ENCODE measurements at regions not wholly inside any gene's neighbourhood (a gene's known extent, or its start where the extent isn't known, plus 50 kb on each side); places are given as distances from the start of the nearest gene placed in this dataset.

GRCh38 chr2:494853-495252 lies 182.4 kb downstream of the TMEM18 start:
- H2BK5ac ChIP-seq (ENCODE audit: low read length) = no peak overlapping the region
- H3K79me1 ChIP-seq (ENCODE audit: low read depth, low read length) = no peaks in the 10 kb centered on the region
- no peak overlapping the region for H3K4me3 ChIP-seq (ENCODE audit: low read length in 2 of 2)
- no peaks in the 10 kb centered on the region for H3K36me3 ChIP-seq (replicated peaks in 1 of 2; ENCODE audit: control insufficient read depth in 2 of 2, insufficient read depth in 2 of 2, low read length in 2 of 2)
- H2AFZ ChIP-seq (ENCODE audit: low read length) = no peak overlapping the region
- no peak overlapping the region for H3K4me2 ChIP-seq (ENCODE audit: insufficient read depth, low read length, poor library complexity, severe bottlenecking)
- peaks cover 0 to 1% of the 10 kb centered on the region in 2 donors for H3K9me3 ChIP-seq (replicated peaks in 1 of 2; ENCODE audit: control insufficient read depth in 2 of 2, insufficient read depth in 1 of 2, low read depth in 1 of 2, low read length in 2 of 2)
- peaks cover 1 to 5% of the 10 kb centered on the region in 2 donors for H3K4me1 ChIP-seq (ENCODE audit: control insufficient read depth in 2 of 2, insufficient read depth in 1 of 2, low read depth in 1 of 2, low read length in 2 of 2)
- no peak overlapping the region for H2BK120ac ChIP-seq (ENCODE audit: low read depth, low read length)
- H4K91ac ChIP-seq (ENCODE audit: low read depth, low read length, poor library complexity) = no peak overlapping the region
- no peak overlapping the region for H4K8ac ChIP-seq (ENCODE audit: low read depth, low read length)
- H2BK12ac ChIP-seq (ENCODE audit: low read length) = no peak overlapping the region
- no peak overlapping the region for H3K18ac ChIP-seq (ENCODE audit: low read length)
- H2AK5ac ChIP-seq (ENCODE audit: low read depth, low read length) = no peak overlapping the region
- no CpG with 5 or more reads among the region's 13 CpGs for WGBS, 2 donors (ENCODE audit: extremely low coverage in 2 of 2, insufficient read length in 2 of 2, insufficient replicate concordance in 1 of 2)
- H3K27me3 ChIP-seq (ENCODE audit: control insufficient read depth in 3 of 3, insufficient read depth in 3 of 3, low read depth in 1 of 3, low read length in 3 of 3) = peaks cover 0 to 2% (median 0%) of the 10 kb centered on the region in 3 experiments
- no peak overlapping the region for H3K23ac ChIP-seq (ENCODE audit: low read depth, low read length, poor library complexity)
- no peak overlapping the region for H3K9ac ChIP-seq (ENCODE audit: low read depth, low read length, poor library complexity)
- H2BK15ac ChIP-seq (ENCODE audit: low read length) = no peak overlapping the region
- no peak overlapping the region for H3K4ac ChIP-seq (ENCODE audit: low read length)
- no peak for DNase-seq (ENCODE audit: low spot score)
- H3K14ac ChIP-seq (ENCODE audit: low read length) = no peak overlapping the region
- no peak overlapping the region for H3K27ac ChIP-seq (replicated peaks; ENCODE audit: low read length)

GRCh38 chr2:493228-493627 lies 184.0 kb downstream of the TMEM18 start:
- H3K9me3 ChIP-seq (replicated peaks in 1 of 2; ENCODE audit: control insufficient read depth in 2 of 2, insufficient read depth in 1 of 2, low read depth in 1 of 2, low read length in 2 of 2) = no peaks in the 10 kb centered on the region
- no peak overlapping the region for H3K9ac ChIP-seq (ENCODE audit: low read depth, low read length, poor library complexity)
- H3K4me1 ChIP-seq (ENCODE audit: control insufficient read depth in 2 of 2, insufficient read depth in 1 of 2, low read depth in 1 of 2, low read length in 2 of 2) = peaks cover 0 to 5% of the 10 kb centered on the region in 2 donors
- no peaks in the 10 kb centered on the region for H3K79me1 ChIP-seq (ENCODE audit: low read depth, low read length)
- H3K4ac ChIP-seq (ENCODE audit: low read length) = no peak overlapping the region
- no peak overlapping the region for H2BK12ac ChIP-seq (ENCODE audit: low read length)
- no peak overlapping the region for H3K4me2 ChIP-seq (ENCODE audit: insufficient read depth, low read length, poor library complexity, severe bottlenecking)
- H2BK15ac ChIP-seq (ENCODE audit: low read length) = no peak overlapping the region
- H2BK120ac ChIP-seq (ENCODE audit: low read depth, low read length) = no peak overlapping the region
- H3K14ac ChIP-seq (ENCODE audit: low read length) = no peak overlapping the region
- no peak overlapping the region for H4K91ac ChIP-seq (ENCODE audit: low read depth, low read length, poor library complexity)
- H3K27me3 ChIP-seq (ENCODE audit: control insufficient read depth in 3 of 3, insufficient read depth in 3 of 3, low read depth in 1 of 3, low read length in 3 of 3) = peaks cover 0 to 2% (median 0%) of the 10 kb centered on the region in 3 experiments
- WGBS, 2 donors (ENCODE audit: extremely low coverage in 2 of 2, insufficient read length in 2 of 2, insufficient replicate concordance in 1 of 2) = no CpG with 5 or more reads among the region's 4 CpGs
- no peak overlapping the region for H3K23ac ChIP-seq (ENCODE audit: low read depth, low read length, poor library complexity)
- no peak overlapping the region for H4K8ac ChIP-seq (ENCODE audit: low read depth, low read length)
- DNase-seq (ENCODE audit: low spot score) = no peak
- no peak overlapping the region for H3K18ac ChIP-seq (ENCODE audit: low read length)
- no peak overlapping the region for H2AFZ ChIP-seq (ENCODE audit: low read length)
- no peaks in the 10 kb centered on the region for H3K36me3 ChIP-seq (replicated peaks in 1 of 2; ENCODE audit: control insufficient read depth in 2 of 2, insufficient read depth in 2 of 2, low read length in 2 of 2)
- H2AK5ac ChIP-seq (ENCODE audit: low read depth, low read length) = no peak overlapping the region
- no peak overlapping the region for H2BK5ac ChIP-seq (ENCODE audit: low read length)
- no peak overlapping the region for H3K4me3 ChIP-seq (ENCODE audit: low read length in 2 of 2)
- no peak overlapping the region for H3K27ac ChIP-seq (replicated peaks; ENCODE audit: low read length)

- no peak overlapping the region for H4K8ac ChIP-seq (ENCODE audit: low read depth, low read length)
- H2AFZ ChIP-seq (ENCODE audit: low read length) = no peak overlapping the region
- H3K9ac ChIP-seq (ENCODE audit: low read depth, low read length, poor library complexity) = no peak overlapping the region
- no peaks in the 10 kb centered on the region for H3K36me3 ChIP-seq (replicated peaks in 1 of 2; ENCODE audit: control insufficient read depth in 2 of 2, insufficient read depth in 2 of 2, low read length in 2 of 2)
- H2AK5ac ChIP-seq (ENCODE audit: low read depth, low read length) = peak overlapping the region; percentile 74
- peak overlapping the region; percentile 27 for H3K18ac ChIP-seq (ENCODE audit: low read length)
- H3K79me1 ChIP-seq (ENCODE audit: low read depth, low read length) = no peaks in the 10 kb centered on the region
- H3K9me3 ChIP-seq (replicated peaks in 1 of 2; ENCODE audit: control insufficient read depth in 2 of 2, insufficient read depth in 1 of 2, low read depth in 1 of 2, low read length in 2 of 2) = peaks cover 0 to 5% of the 10 kb centered on the region in 2 donors
- peak overlapping the region in 1 of 2 donors; percentile 35 for H3K4me3 ChIP-seq (ENCODE audit: low read length in 2 of 2)
- H3K27me3 ChIP-seq (ENCODE audit: control insufficient read depth in 3 of 3, insufficient read depth in 3 of 3, low read depth in 1 of 3, low read length in 3 of 3) = peaks cover 0 to 2% (median 0%) of the 10 kb centered on the region in 3 experiments
- peaks cover 0 to 5% of the 10 kb centered on the region in 2 donors for H3K4me1 ChIP-seq (ENCODE audit: control insufficient read depth in 2 of 2, insufficient read depth in 1 of 2, low read depth in 1 of 2, low read length in 2 of 2)
- no peak overlapping the region for H2BK120ac ChIP-seq (ENCODE audit: low read depth, low read length)
- DNase-seq (ENCODE audit: low spot score) = no peak
- H2BK15ac ChIP-seq (ENCODE audit: low read length) = no peak overlapping the region
- H3K14ac ChIP-seq (ENCODE audit: low read length) = no peak overlapping the region
- no peak overlapping the region for H3K4ac ChIP-seq (ENCODE audit: low read length)
- no peak overlapping the region for H3K23ac ChIP-seq (ENCODE audit: low read depth, low read length, poor library complexity)
- H2BK5ac ChIP-seq (ENCODE audit: low read length) = no peak overlapping the region
- no peak overlapping the region for H3K27ac ChIP-seq (replicated peaks; ENCODE audit: low read length)
- no peak overlapping the region for H2BK12ac ChIP-seq (ENCODE audit: low read length)
- H4K91ac ChIP-seq (ENCODE audit: low read depth, low read length, poor library complexity) = no peak overlapping the region
- H3K4me2 ChIP-seq (ENCODE audit: insufficient read depth, low read length, poor library complexity, severe bottlenecking) = no peak overlapping the region
- WGBS, 2 donors (ENCODE audit: extremely low coverage in 2 of 2, insufficient read length in 2 of 2, insufficient replicate concordance in 1 of 2) = no CpG with 5 or more reads among the region's 14 CpGs
These were observed 185.0 kb downstream of the TMEM18 start for GRCh38 chr2:492178-492577.

- Histone ChIP-seq H4K91ac (ENCODE audit: low read depth, low read length, poor library complexity) (no peak overlapping the region), H3K79me1 (ENCODE audit: low read depth, low read length) (no peaks in the 10 kb centered on the region), H3K9me3 (replicated peaks in 1 of 2; ENCODE audit: control insufficient read depth in 2 of 2, insufficient read depth in 1 of 2, low read depth in 1 of 2, low read length in 2 of 2) (peaks cover 0 to 6% of the 10 kb centered on the region in 2 donors), H3K36me3 (replicated peaks in 1 of 2; ENCODE audit: control insufficient read depth in 2 of 2, insufficient read depth in 2 of 2, low read length in 2 of 2) (no peaks in the 10 kb centered on the region), H4K8ac (ENCODE audit: low read depth, low read length) (no peak overlapping the region), H3K4me2 (ENCODE audit: insufficient read depth, low read length, poor library complexity, severe bottlenecking) (no peak overlapping the region), H3K27ac (replicated peaks; ENCODE audit: low read length) (no peak overlapping the region), H3K4me3 (ENCODE audit: low read length in 2 of 2) (peak overlapping the region in 1 of 2 donors; percentile 49), H2BK15ac (ENCODE audit: low read length) (no peak overlapping the region), H3K9ac (ENCODE audit: low read depth, low read length, poor library complexity) (no peak overlapping the region), H3K4ac (ENCODE audit: low read length) (no peak overlapping the region), H3K23ac (ENCODE audit: low read depth, low read length, poor library complexity) (no peak overlapping the region), H2BK120ac (ENCODE audit: low read depth, low read length) (no peak overlapping the region), H3K18ac (ENCODE audit: low read length) (no peak overlapping the region), H2AFZ (ENCODE audit: low read length) (no peak overlapping the region), H2BK5ac (ENCODE audit: low read length) (no peak overlapping the region), H3K4me1 (ENCODE audit: control insufficient read depth in 2 of 2, insufficient read depth in 1 of 2, low read depth in 1 of 2, low read length in 2 of 2) (peaks cover 0 to 5% of the 10 kb centered on the region in 2 donors), H2BK12ac (ENCODE audit: low read length) (no peak overlapping the region), H2AK5ac (ENCODE audit: low read depth, low read length) (no peak overlapping the region), H3K27me3 (ENCODE audit: control insufficient read depth in 3 of 3, insufficient read depth in 3 of 3, low read depth in 1 of 3, low read length in 3 of 3) (no peaks in the 10 kb centered on the region), H3K14ac (ENCODE audit: low read length) (no peak overlapping the region)
- WGBS, 2 donors (ENCODE audit: extremely low coverage in 2 of 2, insufficient read length in 2 of 2, insufficient replicate concordance in 1 of 2) = no CpG with 5 or more reads among the region's 12 CpGs
- DNase-seq (ENCODE audit: low spot score) = no peak
These were observed 187.4 kb downstream of the TMEM18 start for GRCh38 chr2:489838-490237.

Measured in neuronal stem cell (in vitro differentiated cells).